ENCODE measurements at regions not wholly inside any gene's neighbourhood (a gene's known extent, or its start where the extent isn't known, plus 50 kb on each side); places are given as distances from the start of the nearest gene placed in this dataset.

GRCh38 chr7:155950898-155951553, 138.8 kb upstream of the SHH start:
- TF ChIP-seq CTCF (IDR thresholded peaks at IDR 0.05), result no peak
- H3K27ac ChIP-seq, result no peak overlapping the region

GRCh38 chr7:155948845-155949244, 136.6 kb upstream of the SHH start:
- H3K27ac ChIP-seq, result no peak overlapping the region
- no peak for DNase-seq (ENCODE audit: low spot score)
- no peak for TF ChIP-seq CTCF (IDR thresholded peaks at IDR 0.05)

More at GRCh38 chr7:155950898-155951553, 138.8 kb upstream of the SHH start:
- DNase-seq (ENCODE audit: low spot score), result no peak
- H3K4me3 ChIP-seq, result no peak overlapping the region

GRCh38 chr7:155948423-155948822, 136.2 kb upstream of the SHH start:
- TF ChIP-seq CTCF (IDR thresholded peaks at IDR 0.05), result no peak
- DNase-seq (ENCODE audit: low spot score), result no peak
- no peak overlapping the region for H3K4me3 ChIP-seq
- no peak overlapping the region for H3K27ac ChIP-seq

More at GRCh38 chr7:155948845-155949244, 136.6 kb upstream of the SHH start:
- no peak overlapping the region for H3K4me3 ChIP-seq

GRCh38 chr7:155947051-155947450, 134.8 kb upstream of the SHH start:
- H3K4me3 ChIP-seq, result no peak overlapping the region
- no peak for TF ChIP-seq CTCF (IDR thresholded peaks at IDR 0.05)
- DNase-seq (ENCODE audit: low spot score), result no peak
- H3K27ac ChIP-seq, result no peak overlapping the region

GRCh38 chr7:155945670-155946325, 133.5 kb upstream of the SHH start:
- no peak for TF ChIP-seq CTCF (IDR thresholded peaks at IDR 0.05)
- no peak for DNase-seq (ENCODE audit: low spot score)
- H3K4me3 ChIP-seq, result no peak overlapping the region
- H3K27ac ChIP-seq, result no peak overlapping the region

GRCh38 chr7:155944901-155945300, 132.6 kb upstream of the SHH start:
- no peak for DNase-seq (ENCODE audit: low spot score)
- H3K27ac ChIP-seq, result no peak overlapping the region
- no peak overlapping the region for H3K4me3 ChIP-seq
- TF ChIP-seq CTCF (IDR thresholded peaks at IDR 0.05), result no peak

All from coronary artery (tissue), 2 donors.